ENCODE measurements at regions not wholly inside any gene's neighbourhood (a gene's known extent, or its start where the extent isn't known, plus 50 kb on each side); places are given as distances from the start of the nearest gene placed in this dataset.

DNA sequence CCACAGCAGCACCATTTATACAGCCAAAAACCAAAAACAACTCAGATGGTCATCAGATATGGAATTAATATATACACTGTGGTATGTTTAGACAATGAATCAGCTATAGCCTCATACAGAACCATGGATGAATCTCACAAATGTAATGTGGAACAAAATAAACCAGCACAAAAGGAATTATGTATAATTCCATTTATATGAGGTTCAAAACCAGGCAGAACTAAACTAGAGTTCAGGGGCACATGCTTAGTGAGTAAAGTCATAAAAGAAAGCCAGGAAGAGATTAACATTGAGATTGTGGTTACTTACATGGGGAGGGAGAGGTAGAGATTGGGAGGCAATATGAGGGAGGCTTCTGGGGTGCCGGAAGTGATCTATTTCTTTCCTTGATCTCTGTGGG is 231.1 kb downstream of the COPRS start (continued):
- TF ChIP-seq, protein P1, sequence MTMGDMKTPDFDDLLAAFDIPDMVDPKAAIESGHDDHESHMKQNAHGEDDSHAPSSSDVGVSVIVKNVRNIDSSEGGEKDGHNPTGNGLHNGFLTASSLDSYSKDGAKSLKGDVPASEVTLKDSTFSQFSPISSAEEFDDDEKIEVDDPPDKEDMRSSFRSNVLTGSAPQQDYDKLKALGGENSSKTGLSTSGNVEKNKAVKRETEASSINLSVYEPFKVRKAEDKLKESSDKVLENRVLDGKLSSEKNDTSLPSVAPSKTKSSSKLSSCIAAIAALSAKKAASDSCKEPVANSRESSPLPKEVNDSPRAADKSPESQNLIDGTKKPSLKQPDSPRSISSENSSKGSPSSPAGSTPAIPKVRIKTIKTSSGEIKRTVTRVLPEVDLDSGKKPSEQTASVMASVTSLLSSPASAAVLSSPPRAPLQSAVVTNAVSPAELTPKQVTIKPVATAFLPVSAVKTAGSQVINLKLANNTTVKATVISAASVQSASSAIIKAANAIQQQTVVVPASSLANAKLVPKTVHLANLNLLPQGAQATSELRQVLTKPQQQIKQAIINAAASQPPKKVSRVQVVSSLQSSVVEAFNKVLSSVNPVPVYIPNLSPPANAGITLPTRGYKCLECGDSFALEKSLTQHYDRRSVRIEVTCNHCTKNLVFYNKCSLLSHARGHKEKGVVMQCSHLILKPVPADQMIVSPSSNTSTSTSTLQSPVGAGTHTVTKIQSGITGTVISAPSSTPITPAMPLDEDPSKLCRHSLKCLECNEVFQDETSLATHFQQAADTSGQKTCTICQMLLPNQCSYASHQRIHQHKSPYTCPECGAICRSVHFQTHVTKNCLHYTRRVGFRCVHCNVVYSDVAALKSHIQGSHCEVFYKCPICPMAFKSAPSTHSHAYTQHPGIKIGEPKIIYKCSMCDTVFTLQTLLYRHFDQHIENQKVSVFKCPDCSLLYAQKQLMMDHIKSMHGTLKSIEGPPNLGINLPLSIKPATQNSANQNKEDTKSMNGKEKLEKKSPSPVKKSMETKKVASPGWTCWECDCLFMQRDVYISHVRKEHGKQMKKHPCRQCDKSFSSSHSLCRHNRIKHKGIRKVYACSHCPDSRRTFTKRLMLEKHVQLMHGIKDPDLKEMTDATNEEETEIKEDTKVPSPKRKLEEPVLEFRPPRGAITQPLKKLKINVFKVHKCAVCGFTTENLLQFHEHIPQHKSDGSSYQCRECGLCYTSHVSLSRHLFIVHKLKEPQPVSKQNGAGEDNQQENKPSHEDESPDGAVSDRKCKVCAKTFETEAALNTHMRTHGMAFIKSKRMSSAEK (CRISPR knock-in tag; IDR thresholded peaks at IDR 0.05; ENCODE audit: borderline replicate concordance), result no peak
- TF ChIP-seq ZNF263 (CRISPR knock-in tag; IDR thresholded peaks at IDR 0.05; ENCODE audit: low read depth) (no peak), SP1 (CRISPR knock-in tag; conservative IDR thresholded peaks at IDR 0.05) (no peak), TP53 (CRISPR knock-in tag; IDR thresholded peaks at IDR 0.05) (no peak), ZBTB21 (CRISPR knock-in tag; IDR thresholded peaks at IDR 0.05; ENCODE audit: borderline replicate concordance) (no peak), ELF4 (CRISPR knock-in tag; IDR thresholded peaks at IDR 0.05; ENCODE audit: low read depth) (no peak), CBFB (CRISPR knock-in tag; IDR thresholded peaks at IDR 0.05; ENCODE audit: low read depth) (no peak), IRF2 (CRISPR knock-in tag; IDR thresholded peaks at IDR 0.05; ENCODE audit: borderline replicate concordance, low read depth) (no peak), ZNF317 (CRISPR knock-in tag; IDR thresholded peaks at IDR 0.05; ENCODE audit: borderline replicate concordance, low read depth) (no peak)
- TF ChIP-seq, protein P2, sequence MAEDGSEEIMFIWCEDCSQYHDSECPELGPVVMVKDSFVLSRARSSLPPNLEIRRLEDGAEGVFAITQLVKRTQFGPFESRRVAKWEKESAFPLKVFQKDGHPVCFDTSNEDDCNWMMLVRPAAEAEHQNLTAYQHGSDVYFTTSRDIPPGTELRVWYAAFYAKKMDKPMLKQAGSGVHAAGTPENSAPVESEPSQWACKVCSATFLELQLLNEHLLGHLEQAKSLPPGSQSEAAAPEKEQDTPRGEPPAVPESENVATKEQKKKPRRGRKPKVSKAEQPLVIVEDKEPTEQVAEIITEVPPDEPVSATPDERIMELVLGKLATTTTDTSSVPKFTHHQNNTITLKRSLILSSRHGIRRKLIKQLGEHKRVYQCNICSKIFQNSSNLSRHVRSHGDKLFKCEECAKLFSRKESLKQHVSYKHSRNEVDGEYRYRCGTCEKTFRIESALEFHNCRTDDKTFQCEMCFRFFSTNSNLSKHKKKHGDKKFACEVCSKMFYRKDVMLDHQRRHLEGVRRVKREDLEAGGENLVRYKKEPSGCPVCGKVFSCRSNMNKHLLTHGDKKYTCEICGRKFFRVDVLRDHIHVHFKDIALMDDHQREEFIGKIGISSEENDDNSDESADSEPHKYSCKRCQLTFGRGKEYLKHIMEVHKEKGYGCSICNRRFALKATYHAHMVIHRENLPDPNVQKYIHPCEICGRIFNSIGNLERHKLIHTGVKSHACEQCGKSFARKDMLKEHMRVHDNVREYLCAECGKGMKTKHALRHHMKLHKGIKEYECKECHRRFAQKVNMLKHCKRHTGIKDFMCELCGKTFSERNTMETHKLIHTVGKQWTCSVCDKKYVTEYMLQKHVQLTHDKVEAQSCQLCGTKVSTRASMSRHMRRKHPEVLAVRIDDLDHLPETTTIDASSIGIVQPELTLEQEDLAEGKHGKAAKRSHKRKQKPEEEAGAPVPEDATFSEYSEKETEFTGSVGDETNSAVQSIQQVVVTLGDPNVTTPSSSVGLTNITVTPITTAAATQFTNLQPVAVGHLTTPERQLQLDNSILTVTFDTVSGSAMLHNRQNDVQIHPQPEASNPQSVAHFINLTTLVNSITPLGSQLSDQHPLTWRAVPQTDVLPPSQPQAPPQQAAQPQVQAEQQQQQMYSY (CRISPR knock-in tag; IDR thresholded peaks at IDR 0.05), result no peak

DNA sequence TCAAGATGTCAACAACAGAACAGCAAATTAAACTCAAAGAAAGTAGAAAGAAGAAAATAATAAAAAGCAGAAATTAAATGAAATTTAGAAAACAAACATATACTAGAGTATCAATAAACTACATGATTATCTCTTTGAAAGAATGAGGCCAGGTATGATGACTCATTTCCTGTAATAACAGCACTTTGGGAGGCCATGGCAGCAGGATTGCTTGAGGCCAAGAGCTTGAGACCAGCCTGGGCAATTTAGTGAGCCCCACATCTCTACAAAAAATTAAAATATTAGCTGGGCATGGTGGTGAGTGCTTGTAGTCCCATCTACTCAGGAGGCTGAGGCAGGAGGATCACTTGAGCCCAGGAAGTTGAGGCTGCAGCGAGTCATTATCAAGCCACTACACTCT is 232.5 kb downstream of the RAB11FIP4 start:
- CTCF ChIA-PET, result no interaction called here
- Mint-ChIP-seq H3K4me3 (no peak overlapping the region), H3K36me3 (peaks cover 3% of the 10 kb centered on the region; the same call in 1 of the 2 replicates), H3K27me3 (ENCODE audit: low read depth) (no peaks in the 10 kb centered on the region; the same call in 1 of the 2 replicates), H3K27ac (no peak overlapping the region), H3K4me1 (no peaks in the 10 kb centered on the region), H3K9me3 (peaks cover 18% of the 10 kb centered on the region)
- DNase-seq (ENCODE audit: low spot score), result no peak
- ATAC-seq, result no peak
- POLR2A ChIA-PET, result no interaction called here
- TF ChIP-seq NFATC4 (CRISPR knock-in tag; IDR thresholded peaks at IDR 0.05), result no peak

DNA sequence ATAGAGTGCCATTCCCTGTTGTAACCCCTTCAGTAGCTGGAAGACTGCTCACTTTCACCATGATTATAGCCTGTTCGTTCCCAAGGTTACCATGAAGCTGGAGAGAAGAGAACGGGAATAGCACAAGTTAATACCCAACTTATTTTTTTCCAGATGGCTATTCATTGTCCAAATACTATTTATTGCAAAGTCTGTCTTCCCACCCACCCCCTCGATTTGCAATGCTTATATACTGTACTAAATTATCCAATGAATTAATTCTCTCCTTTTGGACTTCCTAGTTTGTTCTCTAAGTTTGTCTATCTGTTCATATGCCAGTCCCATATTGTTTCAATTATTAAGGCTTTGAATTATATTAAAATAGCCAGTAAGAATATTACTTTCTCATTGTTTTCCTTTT is 231.0 kb downstream of the RAB11FIP4 start:
- POLR2A ChIA-PET, result no interaction called here
- Mint-ChIP-seq H3K36me3 (peaks cover 3% of the 10 kb centered on the region; the same call in 1 of the 2 replicates), H3K4me3 (no peak overlapping the region), H3K27me3 (ENCODE audit: low read depth) (no peaks in the 10 kb centered on the region; the same call in 1 of the 2 replicates), H3K27ac (no peak overlapping the region), H3K9me3 (peaks cover 18% of the 10 kb centered on the region), H3K4me1 (no peaks in the 10 kb centered on the region)
- DNase-seq (ENCODE audit: low spot score), result no peak
- TF ChIP-seq, protein P3, sequence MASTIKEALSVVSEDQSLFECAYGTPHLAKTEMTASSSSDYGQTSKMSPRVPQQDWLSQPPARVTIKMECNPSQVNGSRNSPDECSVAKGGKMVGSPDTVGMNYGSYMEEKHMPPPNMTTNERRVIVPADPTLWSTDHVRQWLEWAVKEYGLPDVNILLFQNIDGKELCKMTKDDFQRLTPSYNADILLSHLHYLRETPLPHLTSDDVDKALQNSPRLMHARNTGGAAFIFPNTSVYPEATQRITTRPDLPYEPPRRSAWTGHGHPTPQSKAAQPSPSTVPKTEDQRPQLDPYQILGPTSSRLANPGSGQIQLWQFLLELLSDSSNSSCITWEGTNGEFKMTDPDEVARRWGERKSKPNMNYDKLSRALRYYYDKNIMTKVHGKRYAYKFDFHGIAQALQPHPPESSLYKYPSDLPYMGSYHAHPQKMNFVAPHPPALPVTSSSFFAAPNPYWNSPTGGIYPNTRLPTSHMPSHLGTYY (CRISPR knock-in tag; IDR thresholded peaks at IDR 0.05), result no peak
- no peak for TF ChIP-seq ZNF671 (CRISPR knock-in tag; IDR thresholded peaks at IDR 0.05)
- TF ChIP-seq, protein P4, sequence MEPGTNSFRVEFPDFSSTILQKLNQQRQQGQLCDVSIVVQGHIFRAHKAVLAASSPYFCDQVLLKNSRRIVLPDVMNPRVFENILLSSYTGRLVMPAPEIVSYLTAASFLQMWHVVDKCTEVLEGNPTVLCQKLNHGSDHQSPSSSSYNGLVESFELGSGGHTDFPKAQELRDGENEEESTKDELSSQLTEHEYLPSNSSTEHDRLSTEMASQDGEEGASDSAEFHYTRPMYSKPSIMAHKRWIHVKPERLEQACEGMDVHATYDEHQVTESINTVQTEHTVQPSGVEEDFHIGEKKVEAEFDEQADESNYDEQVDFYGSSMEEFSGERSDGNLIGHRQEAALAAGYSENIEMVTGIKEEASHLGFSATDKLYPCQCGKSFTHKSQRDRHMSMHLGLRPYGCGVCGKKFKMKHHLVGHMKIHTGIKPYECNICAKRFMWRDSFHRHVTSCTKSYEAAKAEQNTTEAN (CRISPR knock-in tag; IDR thresholded peaks at IDR 0.05), result no peak
- TF ChIP-seq TP53 (CRISPR knock-in tag; IDR thresholded peaks at IDR 0.05), result no peak
- TF ChIP-seq, protein P5, sequence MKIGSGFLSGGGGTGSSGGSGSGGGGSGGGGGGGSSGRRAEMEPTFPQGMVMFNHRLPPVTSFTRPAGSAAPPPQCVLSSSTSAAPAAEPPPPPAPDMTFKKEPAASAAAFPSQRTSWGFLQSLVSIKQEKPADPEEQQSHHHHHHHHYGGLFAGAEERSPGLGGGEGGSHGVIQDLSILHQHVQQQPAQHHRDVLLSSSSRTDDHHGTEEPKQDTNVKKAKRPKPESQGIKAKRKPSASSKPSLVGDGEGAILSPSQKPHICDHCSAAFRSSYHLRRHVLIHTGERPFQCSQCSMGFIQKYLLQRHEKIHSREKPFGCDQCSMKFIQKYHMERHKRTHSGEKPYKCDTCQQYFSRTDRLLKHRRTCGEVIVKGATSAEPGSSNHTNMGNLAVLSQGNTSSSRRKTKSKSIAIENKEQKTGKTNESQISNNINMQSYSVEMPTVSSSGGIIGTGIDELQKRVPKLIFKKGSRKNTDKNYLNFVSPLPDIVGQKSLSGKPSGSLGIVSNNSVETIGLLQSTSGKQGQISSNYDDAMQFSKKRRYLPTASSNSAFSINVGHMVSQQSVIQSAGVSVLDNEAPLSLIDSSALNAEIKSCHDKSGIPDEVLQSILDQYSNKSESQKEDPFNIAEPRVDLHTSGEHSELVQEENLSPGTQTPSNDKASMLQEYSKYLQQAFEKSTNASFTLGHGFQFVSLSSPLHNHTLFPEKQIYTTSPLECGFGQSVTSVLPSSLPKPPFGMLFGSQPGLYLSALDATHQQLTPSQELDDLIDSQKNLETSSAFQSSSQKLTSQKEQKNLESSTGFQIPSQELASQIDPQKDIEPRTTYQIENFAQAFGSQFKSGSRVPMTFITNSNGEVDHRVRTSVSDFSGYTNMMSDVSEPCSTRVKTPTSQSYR (CRISPR knock-in tag; IDR thresholded peaks at IDR 0.05), result no peak
- CTCF ChIA-PET, result interaction anchor here (1.2 kb wide), 1 partner anchor 220 kb away, joined by 3 read pairs; no protein-coding TSS in a partner anchor
- no peak for ATAC-seq

All from WTC11 (cell line).